GM23248 (cell line): ENCODE measurements at regions not wholly inside any gene's neighbourhood (a gene's known extent, or its start where the extent isn't known, plus 50 kb on each side); places are given as distances from the start of the nearest gene placed in this dataset.

ENCODE experiments used
- DNase-seq: peaks from one replicate; pipeline ENCODE4 v3.0.0-alpha.2; 2015
- H2AFZ ChIP-seq: fragments of 200-600 bp; sonication (generic); 2 replicates; pipeline ENCODE4 v1.6.1; 2016; ENCODE audit warnings: antibody characterized with exemption
- H3F3A ChIP-seq: fragments of 200-600 bp; sonication (generic); 2 replicates; pipeline ENCODE4 v1.6.1; 2016; ENCODE audit warnings: mild to moderate bottlenecking, antibody characterized with exemption, mixed run types; ENCODE audit not compliant: insufficient read depth
- H3K27ac ChIP-seq: fragments of 200-600 bp; sonication (generic); 2 replicates; pipeline ENCODE4 v1.5.1; 2016; ENCODE audit warnings: mild to moderate bottlenecking
- H3K27me3 ChIP-seq: fragments of 200-600 bp; sonication (generic); replicated peaks from 2 replicates; pipeline ENCODE4 v1.6.1; 2016; ENCODE audit warnings: mild to moderate bottlenecking; ENCODE audit not compliant: insufficient read depth
- H3K36me3 ChIP-seq: fragments of 200-600 bp; sonication (generic); 2 replicates; pipeline ENCODE4 v1.6.1; 2016; ENCODE audit warnings: low read depth, mild to moderate bottlenecking
- H3K4me1 ChIP-seq: fragments of 200-600 bp; sonication (generic); 2 replicates; pipeline ENCODE4 v1.6.1; 2016; ENCODE audit warnings: mild to moderate bottlenecking; ENCODE audit not compliant: insufficient read depth
- H3K4me2 ChIP-seq: fragments of 200-600 bp; sonication (generic); one replicate; pipeline ENCODE4 v1.6.1; 2016; ENCODE audit warnings: mild to moderate bottlenecking; ENCODE audit not compliant: unreplicated experiment
- H3K4me3 ChIP-seq: fragments of 200-600 bp; sonication (generic); 2 replicates; pipeline ENCODE4 v1.5.1; 2016; ENCODE audit warnings: mild to moderate bottlenecking
- H3K79me2 ChIP-seq: fragments of 200-600 bp; sonication (generic); 2 replicates; pipeline ENCODE4 v1.6.1; 2016; ENCODE audit warnings: mild to moderate bottlenecking; ENCODE audit not compliant: insufficient read depth
- H3K9ac ChIP-seq: fragments of 200-600 bp; sonication (generic); 2 replicates; pipeline ENCODE4 v1.6.1; 2016; ENCODE audit warnings: mild to moderate bottlenecking
- H3K9me2 ChIP-seq: fragments of 200-600 bp; sonication (generic); 2 replicates; pipeline ENCODE4 v1.6.1; 2016; ENCODE audit warnings: mixed run types, mild to moderate bottlenecking, moderate library complexity; ENCODE audit not compliant: insufficient read depth
- H3K9me3 ChIP-seq: fragments of 200-600 bp; sonication (generic); one replicate; pipeline ENCODE4 v1.6.1; 2017; ENCODE audit warnings: low read depth
- H4K20me1 ChIP-seq: fragments of 200-600 bp; sonication (generic); 2 replicates; pipeline ENCODE4 v1.6.0; 2016; ENCODE audit not compliant: insufficient read depth
- EZH2 ChIP-seq: fragments of 200-600 bp; sonication (generic); IDR thresholded peaks from 2 replicates; pipeline ENCODE4 v1.6.1; 2018; ENCODE audit warnings: antibody characterized with exemption, mild to moderate bottlenecking; ENCODE audit not compliant: insufficient read depth, poor library complexity, severe bottlenecking
- EZH2phosphoT487 ChIP-seq: fragments of 200-600 bp; sonication (generic); IDR thresholded peaks from 2 replicates; pipeline ENCODE4 v1.6.1; 2018; ENCODE audit warnings: antibody characterized with exemption, moderate library complexity, mild to moderate bottlenecking, low read depth; ENCODE audit not compliant: insufficient read depth
- WGBS, 2 experiments: methylation state at CpG; one replicate each; pipeline ENCODE4 v1.1.6; 2015 to 2017; ENCODE audit warnings: low lambda C conversion rate in 2 of 2, low coverage in 1 of 2; ENCODE audit errors: missing lambda C conversion rate in 2 of 2; 5-methylcytosine and 5-hydroxymethylcytosine counted together
- in situ Hi-C: fragments of 300-500 bp; cut with MboI; formaldehyde crosslinking; loops from 2 replicates; pipeline ENCODE4 v1.15.0; 2020

- Histone ChIP-seq H3F3A (peaks cover 7% of the 10 kb centered on the region), H3K27me3 (no peaks in the 10 kb centered on the region), H3K79me2 (no peaks in the 10 kb centered on the region), H2AFZ (0 out of 2 replicates have a peak overlapping the region, but pooled peaks have one; percentile 2), H3K9me3 (no peaks in the 10 kb centered on the region), H3K4me2 (no peak overlapping the region), H3K27ac (peak overlapping the region; percentile 63), H3K4me1 (peaks cover 13% of the 10 kb centered on the region), H3K9me2 (no peaks in the 10 kb centered on the region), H3K9ac (no peak overlapping the region), H3K36me3 (no peaks in the 10 kb centered on the region), H3K4me3 (no peak overlapping the region), H4K20me1 (no peaks in the 10 kb centered on the region)
- DNase-seq, result no peak
- WGBS, 2 experiments, result 83 to 85% methylated on average over 5 of the region's 5 CpGs
- in situ Hi-C loops, result no loop called here
- TF ChIP-seq EZH2phosphoT487, result no peak
- no peak for TF ChIP-seq EZH2
Measured at GRCh38 chr12:65663097-65663496, 161.2 kb upstream of the HMGA2 start.

DNA sequence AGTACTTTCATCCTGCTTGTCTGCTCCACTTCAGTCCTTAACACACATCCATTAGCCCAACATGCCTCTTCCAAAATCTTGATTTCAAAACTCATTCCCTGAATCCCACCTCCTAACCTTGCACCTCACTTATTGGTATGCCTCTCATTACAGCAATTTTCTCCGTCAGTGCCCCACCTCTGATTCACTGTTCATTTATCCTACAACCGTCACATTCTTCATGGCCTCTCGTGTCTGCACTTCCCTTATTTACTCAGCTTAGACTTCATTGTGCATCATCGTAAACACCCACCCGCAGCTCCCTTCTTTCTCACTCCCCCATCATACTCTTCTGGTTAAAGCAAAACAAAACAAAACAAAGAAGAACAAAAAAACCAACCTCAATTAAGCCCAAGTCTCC lies 160.6 kb upstream of the HMGA2 start:
- 55 to 56% methylated on average over 5 of the region's 5 CpGs for WGBS, 2 experiments
- Histone ChIP-seq H3F3A (peaks cover 3% of the 10 kb centered on the region), H3K9me2 (no peaks in the 10 kb centered on the region), H3K27ac (peak overlapping the region; percentile 63), H3K4me3 (no peak overlapping the region), H3K4me2 (no peak overlapping the region), H3K4me1 (peaks cover 10% of the 10 kb centered on the region), H3K79me2 (no peaks in the 10 kb centered on the region), H3K27me3 (no peaks in the 10 kb centered on the region), H4K20me1 (no peaks in the 10 kb centered on the region), H3K9me3 (no peaks in the 10 kb centered on the region), H3K36me3 (no peaks in the 10 kb centered on the region), H3K9ac (no peak overlapping the region), H2AFZ (0 out of 2 replicates have a peak overlapping the region, but pooled peaks have one; percentile 2)
- TF ChIP-seq EZH2phosphoT487 (no peak), EZH2 (no peak)
- DNase-seq, result peak; percentile 69
- in situ Hi-C loops, result no loop called here

- no peaks in the 10 kb centered on the region for H3K9me2 ChIP-seq
- TF ChIP-seq EZH2 (no peak), EZH2phosphoT487 (no peak)
- no peak for DNase-seq
- H3K4me3 ChIP-seq, result no peak overlapping the region
- H3K27me3 ChIP-seq, result no peaks in the 10 kb centered on the region
- no peak overlapping the region for H3K4me2 ChIP-seq
- H3F3A ChIP-seq, result no peaks in the 10 kb centered on the region
- H3K36me3 ChIP-seq, result no peaks in the 10 kb centered on the region
- no peaks in the 10 kb centered on the region for H3K79me2 ChIP-seq
- WGBS, 2 experiments, result 91 to 94% methylated on average over 3 of the region's 3 CpGs
- in situ Hi-C loops, result no loop called here
- H3K9ac ChIP-seq, result no peak overlapping the region
- no peaks in the 10 kb centered on the region for H3K9me3 ChIP-seq
- no peak overlapping the region for H3K27ac ChIP-seq
- H3K4me1 ChIP-seq, result peaks cover 17% of the 10 kb centered on the region
- H4K20me1 ChIP-seq, result no peaks in the 10 kb centered on the region
- H2AFZ ChIP-seq, result no peak overlapping the region
Measured at GRCh38 chr12:65664715-65665250, 159.5 kb upstream of the HMGA2 start.

DNA sequence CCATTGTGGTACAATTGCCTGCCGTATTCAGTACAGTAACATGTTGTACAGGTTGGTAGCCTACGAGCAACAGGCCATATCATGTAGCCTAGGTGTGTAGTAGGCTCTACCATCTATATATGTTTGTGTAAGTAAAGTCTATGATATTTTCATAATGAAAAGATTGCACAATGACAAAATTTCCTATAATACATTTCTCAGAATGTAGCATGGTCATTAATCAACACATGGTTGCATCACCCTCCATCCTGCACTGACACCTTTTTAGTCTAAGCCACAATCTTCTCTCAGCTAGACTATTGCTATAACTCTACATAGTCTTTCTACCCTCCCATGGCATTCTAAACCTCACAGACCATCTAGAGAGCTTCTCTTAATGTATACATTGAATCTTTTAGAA lies 158.5 kb upstream of the HMGA2 start:
- in situ Hi-C loops, result no loop called here
- H3F3A ChIP-seq, result peaks cover 9% of the 10 kb centered on the region
- H3K9ac ChIP-seq, result no peak overlapping the region
- no peaks in the 10 kb centered on the region for H4K20me1 ChIP-seq
- no peaks in the 10 kb centered on the region for H3K79me2 ChIP-seq
- H3K27ac ChIP-seq, result no peak overlapping the region
- H3K4me3 ChIP-seq, result no peak overlapping the region
- H2AFZ ChIP-seq, result no peak overlapping the region
- no peaks in the 10 kb centered on the region for H3K36me3 ChIP-seq
- no peaks in the 10 kb centered on the region for H3K27me3 ChIP-seq
- WGBS, 2 experiments, result 97 to 100% methylated on average over 2 of the region's 2 CpGs
- H3K9me2 ChIP-seq, result no peaks in the 10 kb centered on the region
- H3K9me3 ChIP-seq, result no peaks in the 10 kb centered on the region
- no peak overlapping the region for H3K4me2 ChIP-seq
- TF ChIP-seq EZH2phosphoT487 (no peak), EZH2 (no peak)
- H3K4me1 ChIP-seq, result peaks cover 23% of the 10 kb centered on the region
- DNase-seq, result no peak

DNA sequence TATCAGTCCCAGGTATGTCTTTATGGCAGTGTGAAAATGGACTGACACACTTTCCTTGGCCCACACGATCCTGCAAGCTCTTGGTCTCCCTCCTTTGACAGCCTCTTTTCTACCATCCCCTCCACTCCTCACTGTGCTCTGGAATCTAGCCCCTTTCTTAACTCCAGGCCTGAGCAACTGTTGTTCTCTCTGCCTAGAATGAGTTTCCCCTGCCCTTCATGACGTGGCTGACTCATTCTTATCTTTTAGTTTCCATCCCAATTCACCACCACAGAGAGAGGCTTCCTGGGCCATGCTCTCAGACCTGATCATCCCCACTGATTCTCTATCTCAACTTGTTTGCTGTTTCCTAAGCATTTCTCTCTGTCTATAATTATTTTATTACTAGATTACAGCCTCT lies 157.4 kb upstream of the HMGA2 start:
- H3K36me3 ChIP-seq, result no peaks in the 10 kb centered on the region
- no peaks in the 10 kb centered on the region for H3K9me2 ChIP-seq
- H3K27ac ChIP-seq, result no peak overlapping the region
- no peaks in the 10 kb centered on the region for H3K9me3 ChIP-seq
- peaks cover 12% of the 10 kb centered on the region for H3F3A ChIP-seq
- no peaks in the 10 kb centered on the region for H4K20me1 ChIP-seq
- H3K4me2 ChIP-seq, result no peak overlapping the region
- peak; percentile 50 for DNase-seq
- peaks cover 30% of the 10 kb centered on the region for H3K4me1 ChIP-seq
- H3K9ac ChIP-seq, result no peak overlapping the region
- H3K4me3 ChIP-seq, result no peak overlapping the region
- in situ Hi-C loops, result no loop called here
- WGBS, 2 experiments, result 31 to 38% methylated on average over 2 of the region's 2 CpGs
- no peaks in the 10 kb centered on the region for H3K27me3 ChIP-seq
- TF ChIP-seq EZH2phosphoT487 (no peak), EZH2 (no peak)
- no peaks in the 10 kb centered on the region for H3K79me2 ChIP-seq
- H2AFZ ChIP-seq, result 0 out of 2 replicates have a peak overlapping the region, but pooled peaks have one; percentile 4
